GM19395 (cell line): ENCODE measurements at regions not wholly inside any gene's neighbourhood (a gene's known extent, or its start where the extent isn't known, plus 50 kb on each side); places are given as distances from the start of the nearest gene placed in this dataset.

ENCODE experiments used
- ATAC-seq: cut with Tn5 transposase; IDR thresholded peaks from one replicate; pipeline ENCODE4 v1.9.1; 2021; ENCODE audit warnings: mild to moderate bottlenecking, moderate library complexity; ENCODE audit not compliant: unreplicated experiment

GRCh38 chr15:61684749-61685467, 375.3 kb downstream of the VPS13C start:
- ATAC-seq: no peak

GRCh38 chr15:61682891-61683735, 377.1 kb downstream of the VPS13C start:
- no peak for ATAC-seq

- ATAC-seq: no peak
These were observed 378.6 kb downstream of the VPS13C start for GRCh38 chr15:61681676-61682075.

GRCh38 chr15:61681038-61681418, 379.2 kb downstream of the VPS13C start:
- ATAC-seq: no peak

- no peak for ATAC-seq
These were observed 379.8 kb downstream of the VPS13C start for GRCh38 chr15:61680260-61681037.

- no peak for ATAC-seq
These were observed 388.5 kb downstream of the VPS13C start for GRCh38 chr15:61671736-61672135.

GRCh38 chr15:61668444-61668843, 391.8 kb downstream of the VPS13C start:
- ATAC-seq: no peak

GRCh38 chr15:61661791-61662190, 398.5 kb downstream of the VPS13C start:
- ATAC-seq: no peak

GRCh38 chr15:61660579-61660978, 399.7 kb downstream of the VPS13C start:
- ATAC-seq: no peak

GRCh38 chr15:61659566-61660190, 400.6 kb downstream of the VPS13C start:
- no peak for ATAC-seq

- ATAC-seq: no peak
These were observed 402.8 kb downstream of the VPS13C start for GRCh38 chr15:61657461-61657860.

- ATAC-seq: no peak
These were observed 403.9 kb downstream of the VPS13C start for GRCh38 chr15:61656391-61656790.

- ATAC-seq: no peak
These were observed 404.4 kb downstream of the VPS13C start for GRCh38 chr15:61655881-61656280.

- ATAC-seq: no peak
These were observed 405.3 kb downstream of the VPS13C start for GRCh38 chr15:61654918-61655317.

GRCh38 chr15:61654002-61654740, 406.1 kb downstream of the VPS13C start:
- no peak for ATAC-seq

GRCh38 chr15:61653110-61653509, 407.1 kb downstream of the VPS13C start:
- ATAC-seq: no peak

- no peak for ATAC-seq
These were observed 409.0 kb downstream of the VPS13C start for GRCh38 chr15:61651267-61651666.

- ATAC-seq: no peak
These were observed 411.2 kb downstream of the VPS13C start for GRCh38 chr15:61649046-61649445.

GRCh38 chr15:61644550-61644949, 415.4 kb upstream of the RORA start:
- ATAC-seq: no peak

GRCh38 chr15:61641645-61642044, 412.5 kb upstream of the RORA start:
- no peak for ATAC-seq
